Gastroesophageal sphincter (tissue), 4 donors: ENCODE measurements at regions not wholly inside any gene's neighbourhood (a gene's known extent, or its start where the extent isn't known, plus 50 kb on each side); places are given as distances from the start of the nearest gene placed in this dataset.

Experiments used
- ATAC-seq: fragments of 150-250 bp; one replicate; pipeline ENCODE4 v1.9.1; 2016; ENCODE audit warnings: mild to moderate bottlenecking, moderate library complexity
- H3K27ac ChIP-seq, 4 donors: fragments of 200-600 bp; sonication (generic) in 3 of 4; 1 replicate in 3 of 4; 2 replicates in 1 of 4; pipeline ENCODE4 v1.5.1; 2016 to 2019
- H3K27me3 ChIP-seq: fragments of 200-600 bp; sonication (generic); one replicate; pipeline ENCODE4 v1.5.1; 2019
- H3K36me3 ChIP-seq, 2 donors: fragments of 200-600 bp; sonication (generic); one replicate each; pipeline ENCODE4 v1.5.1; 2019; ENCODE audit warnings: control low read depth in 1 of 2
- H3K4me1 ChIP-seq, 3 donors: fragments of 200-600 bp; sonication (generic); 1 replicate in 2 of 3; 2 replicates in 1 of 3; pipeline ENCODE4 v1.5.1; 2016 to 2019; ENCODE audit warnings: control low read depth in 2 of 3
- H3K4me3 ChIP-seq, 2 donors: fragments of 200-600 bp; sonication (generic); one replicate each; pipeline ENCODE4 v1.5.1; 2019; ENCODE audit warnings: mild to moderate bottlenecking in 1 of 2, moderate library complexity in 1 of 2
- H3K9me3 ChIP-seq, 3 donors: fragments of 200-600 bp; sonication (generic); one replicate each; pipeline ENCODE4 v1.5.1; 2017 to 2019; ENCODE audit warnings: control low read depth in 2 of 3
- EP300 ChIP-seq: sonication (generic); formaldehyde crosslinking; IDR thresholded peaks from one replicate; pipeline ENCODE4 v1.6.1; 2017; ENCODE audit warnings: antibody characterized with exemption, mild to moderate bottlenecking
- POLR2A ChIP-seq, 2 donors: fragments of 450-650 bp; IDR thresholded peaks; one replicate each; pipeline ENCODE4 v1.6.1; 2017; ENCODE audit warnings: antibody characterized with exemption in 2 of 2, mild to moderate bottlenecking in 2 of 2, moderate library complexity in 1 of 2
- POLR2AphosphoS5 ChIP-seq: sonication (generic); formaldehyde crosslinking; IDR thresholded peaks from one replicate; pipeline ENCODE4 v1.6.1; 2017; ENCODE audit warnings: antibody characterized with exemption
- WGBS, 2 donors: methylation state at CpG; one replicate each; pipeline ENCODE4 v1.1.5; 2018; ENCODE audit warnings: low coverage in 1 of 2; 5-methylcytosine and 5-hydroxymethylcytosine counted together
- TF ChIP-seq, protein P1 (sequence below), 4 experiments: fragments of 200-600 bp in 2 of 4; fragments of 450-650 bp in 2 of 4; sonication (generic) in 1 of 4; IDR thresholded peaks; one replicate each; pipeline ENCODE4 v1.5.1; 2017 to 2019; ENCODE audit warnings: antibody characterized with exemption in 4 of 4, mild to moderate bottlenecking in 2 of 4, moderate library complexity in 2 of 4

DNA sequence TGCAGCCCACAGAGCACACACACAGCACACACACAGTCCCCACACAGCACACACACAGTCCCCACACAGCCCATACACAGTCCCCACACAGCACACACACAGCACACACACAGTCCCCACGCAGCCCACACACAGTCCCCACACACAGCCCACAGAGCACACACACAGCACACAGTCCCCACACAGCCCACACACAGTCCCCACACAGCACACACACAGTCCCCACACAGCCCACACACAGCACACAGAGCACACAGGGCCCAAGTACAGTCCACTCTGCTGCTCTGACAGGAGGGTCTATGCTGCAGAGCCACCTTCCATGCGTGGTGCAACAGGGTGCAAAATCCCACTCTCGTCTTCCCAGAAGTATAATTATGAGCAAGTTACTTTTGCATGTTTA lies 240.5 kb upstream of the SALL3 start:
- H3K27ac ChIP-seq, result no peak overlapping the region
- TF ChIP-seq POLR2AphosphoS5, result no peak
- TF ChIP-seq POLR2A (IDR thresholded peaks at IDR 0.05), result no peak
- TF ChIP-seq EP300, result no peak
- TF ChIP-seq, protein P1, sequence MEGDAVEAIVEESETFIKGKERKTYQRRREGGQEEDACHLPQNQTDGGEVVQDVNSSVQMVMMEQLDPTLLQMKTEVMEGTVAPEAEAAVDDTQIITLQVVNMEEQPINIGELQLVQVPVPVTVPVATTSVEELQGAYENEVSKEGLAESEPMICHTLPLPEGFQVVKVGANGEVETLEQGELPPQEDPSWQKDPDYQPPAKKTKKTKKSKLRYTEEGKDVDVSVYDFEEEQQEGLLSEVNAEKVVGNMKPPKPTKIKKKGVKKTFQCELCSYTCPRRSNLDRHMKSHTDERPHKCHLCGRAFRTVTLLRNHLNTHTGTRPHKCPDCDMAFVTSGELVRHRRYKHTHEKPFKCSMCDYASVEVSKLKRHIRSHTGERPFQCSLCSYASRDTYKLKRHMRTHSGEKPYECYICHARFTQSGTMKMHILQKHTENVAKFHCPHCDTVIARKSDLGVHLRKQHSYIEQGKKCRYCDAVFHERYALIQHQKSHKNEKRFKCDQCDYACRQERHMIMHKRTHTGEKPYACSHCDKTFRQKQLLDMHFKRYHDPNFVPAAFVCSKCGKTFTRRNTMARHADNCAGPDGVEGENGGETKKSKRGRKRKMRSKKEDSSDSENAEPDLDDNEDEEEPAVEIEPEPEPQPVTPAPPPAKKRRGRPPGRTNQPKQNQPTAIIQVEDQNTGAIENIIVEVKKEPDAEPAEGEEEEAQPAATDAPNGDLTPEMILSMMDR (IDR thresholded peaks at IDR 0.05), result no peak
- H3K36me3 ChIP-seq, result no peaks in the 10 kb centered on the region
- no peak for ATAC-seq
- H3K4me3 ChIP-seq, result no peak overlapping the region
- peaks cover 29% of the 10 kb centered on the region for H3K27me3 ChIP-seq
- 70% methylated on average over 2 of the region's 3 CpGs; no CpG with 5 or more reads in 1 of the 2 donors for WGBS, 2 donors
- H3K4me1 ChIP-seq, result no peaks in the 10 kb centered on the region
- no peaks in the 10 kb centered on the region for H3K9me3 ChIP-seq

DNA sequence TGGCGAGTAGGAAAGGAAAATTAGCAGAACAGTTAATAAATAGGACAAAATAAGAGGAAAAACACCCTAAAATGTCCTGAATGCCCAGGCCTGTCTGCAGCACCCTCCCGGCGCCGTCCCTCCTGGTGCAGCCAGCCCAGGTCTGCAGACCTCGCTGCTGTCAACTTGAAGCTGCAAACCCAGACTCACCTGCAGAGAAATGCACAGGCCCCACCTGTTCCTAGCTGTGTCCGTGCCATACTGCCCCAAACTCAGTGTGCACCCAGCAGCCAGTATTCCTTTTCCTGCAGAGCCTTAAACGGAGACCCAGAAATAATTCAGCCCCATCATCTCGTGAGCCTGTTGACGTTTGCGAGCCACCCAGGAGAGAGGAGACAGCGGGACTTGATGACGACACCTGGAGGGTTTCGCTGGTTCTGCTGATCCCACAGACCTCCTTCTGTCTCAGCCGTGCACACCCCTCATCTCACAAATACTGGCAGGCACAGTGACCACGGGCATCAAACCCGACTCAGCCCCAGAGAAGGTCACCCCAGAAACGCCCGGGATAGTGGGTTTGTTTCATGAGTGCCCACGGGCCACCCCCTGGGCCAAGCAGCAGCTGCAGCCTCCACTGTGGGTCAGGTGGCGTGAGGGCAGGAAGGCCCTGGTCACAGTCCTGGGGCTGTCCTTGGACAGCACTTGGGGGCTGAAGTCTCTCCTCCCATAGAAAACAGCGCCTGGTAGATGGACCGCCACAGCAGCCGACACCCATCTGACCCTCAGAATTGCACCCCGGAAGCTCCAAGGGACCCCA lies 239.5 kb upstream of the SALL3 start:
- TF ChIP-seq, protein P1 (IDR thresholded peaks at IDR 0.05), result no peak
- TF ChIP-seq POLR2A (IDR thresholded peaks at IDR 0.05), result no peak
- TF ChIP-seq POLR2AphosphoS5, result no peak
- TF ChIP-seq EP300, result no peak
- Histone ChIP-seq H3K4me3 (no peak overlapping the region), H3K9me3 (no peaks in the 10 kb centered on the region), H3K27me3 (peaks cover 29% of the 10 kb centered on the region), H3K27ac (no peak overlapping the region), H3K36me3 (no peaks in the 10 kb centered on the region), H3K4me1 (no peaks in the 10 kb centered on the region)
- ATAC-seq, result no peak
- 84 to 88% methylated on average over 7 to 12 of the region's 24 CpGs for WGBS, 2 donors

DNA sequence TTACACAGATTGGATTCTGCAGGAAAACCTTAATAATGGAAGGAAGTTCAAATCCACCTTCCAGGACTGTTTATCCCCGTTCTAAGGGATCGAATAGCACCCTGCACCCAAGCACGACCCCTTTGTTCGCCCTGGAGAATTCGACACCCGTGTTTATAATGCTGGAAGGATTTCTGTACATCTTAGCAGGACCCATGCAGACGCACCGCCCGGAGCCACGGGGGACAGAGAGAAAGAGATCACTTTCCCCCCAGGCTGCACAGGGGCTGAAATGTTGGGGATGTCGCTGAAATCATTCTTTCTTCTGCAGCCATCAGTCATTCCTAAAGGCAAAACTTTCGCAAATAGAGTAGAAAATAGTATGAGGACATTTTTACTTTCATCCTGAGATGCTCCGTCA lies 238.7 kb upstream of the SALL3 start:
- 45 to 70% methylated on average over 2 to 9 of the region's 13 CpGs for WGBS, 2 donors
- no peak for TF ChIP-seq POLR2AphosphoS5
- TF ChIP-seq, protein P1 (IDR thresholded peaks at IDR 0.05), result no peak
- TF ChIP-seq POLR2A (IDR thresholded peaks at IDR 0.05), result no peak
- TF ChIP-seq EP300, result no peak

DNA sequence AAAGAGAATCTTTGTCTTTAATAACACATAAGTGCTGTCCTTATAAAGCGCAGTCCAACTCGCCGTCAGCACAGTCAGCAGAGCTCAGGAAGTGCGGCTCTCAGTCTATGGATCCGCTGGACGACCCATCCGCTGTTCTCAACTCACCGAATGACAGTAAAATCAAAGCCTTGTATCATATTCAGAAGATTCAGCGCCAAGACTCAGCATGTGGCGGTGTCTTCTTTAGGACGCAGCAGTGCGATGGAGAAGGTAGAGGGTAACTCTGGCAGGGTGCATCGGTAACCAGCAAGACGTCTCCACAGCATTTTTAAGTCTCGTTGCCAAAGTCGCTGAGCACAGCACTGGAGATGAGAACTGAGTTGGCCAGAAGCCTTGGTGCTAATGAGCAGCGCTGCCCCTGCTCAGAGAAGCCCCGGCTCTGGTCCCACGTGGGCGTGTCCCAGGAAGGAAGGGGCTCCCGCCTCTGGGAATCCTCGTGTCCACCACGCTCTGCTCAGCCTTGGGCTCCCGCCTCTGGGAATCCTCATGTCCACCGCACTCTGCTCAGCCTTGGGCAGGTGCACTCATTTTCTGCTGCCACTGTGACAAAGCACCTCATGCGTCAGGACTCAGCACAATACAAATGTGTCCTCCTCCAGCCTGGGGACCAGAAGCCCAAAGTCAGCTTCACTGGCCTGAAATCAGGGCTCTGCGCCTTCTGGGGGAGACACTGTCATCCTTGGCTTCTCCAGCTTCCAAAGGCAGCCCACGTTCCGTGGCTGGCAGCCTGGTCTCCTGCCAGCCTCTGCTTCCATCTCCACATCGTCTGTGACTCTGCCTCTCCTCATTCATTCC lies 238.0 kb upstream of the SALL3 start:
- TF ChIP-seq POLR2AphosphoS5, result no peak
- TF ChIP-seq, protein P1 (IDR thresholded peaks at IDR 0.05), result no peak
- TF ChIP-seq EP300, result no peak
- no peak for TF ChIP-seq POLR2A (IDR thresholded peaks at IDR 0.05)
- 77 to 87% methylated on average over 8 to 17 of the region's 30 CpGs for WGBS, 2 donors
- no peak overlapping the region for H3K27ac ChIP-seq
- no peaks in the 10 kb centered on the region for H3K4me1 ChIP-seq
- peaks cover 29% of the 10 kb centered on the region for H3K27me3 ChIP-seq
- no peaks in the 10 kb centered on the region for H3K9me3 ChIP-seq
- H3K4me3 ChIP-seq, result no peak overlapping the region
- ATAC-seq, result no peak
- H3K36me3 ChIP-seq, result no peaks in the 10 kb centered on the region

More for the DNA sequence above, 238.7 kb upstream of the SALL3 start:
- Histone ChIP-seq H3K4me1 (no peaks in the 10 kb centered on the region), H3K36me3 (no peaks in the 10 kb centered on the region), H3K27ac (no peak overlapping the region), H3K4me3 (no peak overlapping the region), H3K27me3 (peaks cover 29% of the 10 kb centered on the region), H3K9me3 (no peaks in the 10 kb centered on the region)
- ATAC-seq, result no peak
